ENCODE measurements at regions not wholly inside any gene's neighbourhood (a gene's known extent, or its start where the extent isn't known, plus 50 kb on each side); places are given as distances from the start of the nearest gene placed in this dataset.

DNA sequence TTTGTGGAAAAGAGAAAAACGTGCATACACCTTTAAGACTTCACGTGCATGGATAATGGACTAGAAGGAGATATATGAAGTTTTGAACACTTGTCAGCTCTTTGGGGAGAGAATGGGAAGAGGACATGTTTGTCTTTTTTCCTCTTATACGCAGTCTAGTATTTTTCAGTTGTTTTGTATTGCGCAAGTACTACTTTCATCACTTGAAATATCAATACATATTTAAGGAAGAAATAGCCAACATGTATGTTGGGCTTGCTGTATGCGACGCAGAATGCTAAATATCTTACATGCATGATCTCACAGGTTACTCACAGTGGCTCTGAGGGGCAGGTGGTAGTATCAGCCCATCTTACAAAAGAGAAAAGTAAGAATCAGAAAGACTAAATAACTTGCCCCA is 176.5 kb upstream of the RUNX1 start:
- no peak for TF ChIP-seq POLR2A (IDR thresholded peaks at IDR 0.05)
- TF ChIP-seq, protein P1, sequence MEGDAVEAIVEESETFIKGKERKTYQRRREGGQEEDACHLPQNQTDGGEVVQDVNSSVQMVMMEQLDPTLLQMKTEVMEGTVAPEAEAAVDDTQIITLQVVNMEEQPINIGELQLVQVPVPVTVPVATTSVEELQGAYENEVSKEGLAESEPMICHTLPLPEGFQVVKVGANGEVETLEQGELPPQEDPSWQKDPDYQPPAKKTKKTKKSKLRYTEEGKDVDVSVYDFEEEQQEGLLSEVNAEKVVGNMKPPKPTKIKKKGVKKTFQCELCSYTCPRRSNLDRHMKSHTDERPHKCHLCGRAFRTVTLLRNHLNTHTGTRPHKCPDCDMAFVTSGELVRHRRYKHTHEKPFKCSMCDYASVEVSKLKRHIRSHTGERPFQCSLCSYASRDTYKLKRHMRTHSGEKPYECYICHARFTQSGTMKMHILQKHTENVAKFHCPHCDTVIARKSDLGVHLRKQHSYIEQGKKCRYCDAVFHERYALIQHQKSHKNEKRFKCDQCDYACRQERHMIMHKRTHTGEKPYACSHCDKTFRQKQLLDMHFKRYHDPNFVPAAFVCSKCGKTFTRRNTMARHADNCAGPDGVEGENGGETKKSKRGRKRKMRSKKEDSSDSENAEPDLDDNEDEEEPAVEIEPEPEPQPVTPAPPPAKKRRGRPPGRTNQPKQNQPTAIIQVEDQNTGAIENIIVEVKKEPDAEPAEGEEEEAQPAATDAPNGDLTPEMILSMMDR (IDR thresholded peaks at IDR 0.05) = no peak

All from tibial nerve (tissue), 3 donors.